ENCODE measurements at regions not wholly inside any gene's neighbourhood (a gene's known extent, or its start where the extent isn't known, plus 50 kb on each side); places are given as distances from the start of the nearest gene placed in this dataset.
"Not testable (repeated sequence)": the region's sequence is repeated elsewhere in the genome, so short reads cannot be mapped to it uniquely, and the experiment has no call there.

DNA sequence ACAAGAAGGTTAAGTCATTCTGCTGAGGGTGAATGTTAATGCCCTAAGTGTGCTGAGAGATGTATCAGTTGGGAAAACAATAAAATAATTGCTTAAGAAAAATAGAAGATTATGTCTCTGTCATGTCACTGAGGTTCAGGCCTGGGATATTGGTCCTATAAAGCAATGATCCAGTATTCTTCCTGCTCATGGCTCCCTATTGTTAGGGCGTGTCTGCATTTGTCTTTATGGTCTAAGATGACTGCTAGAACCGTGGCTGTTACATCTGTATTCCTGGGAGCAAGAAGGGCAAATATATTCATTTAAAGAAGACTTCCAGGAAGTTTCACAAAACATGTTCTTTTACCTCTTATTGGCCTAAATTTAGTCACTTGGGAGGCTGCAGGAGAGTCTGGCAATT lies 125.0 kb downstream of the KCNE4 start:
- DNase-seq (ENCODE audit: extremely low read depth, low read depth): no peak

GRCh38 chr2:223180463-223180862 lies 128.5 kb downstream of the KCNE4 start:
- no peak for DNase-seq (ENCODE audit: extremely low read depth, low read depth)

GRCh38 chr2:223181561-223181960 lies 129.6 kb downstream of the KCNE4 start:
- no peak for DNase-seq (ENCODE audit: extremely low read depth, low read depth)

GRCh38 chr2:223182356-223182755 lies 130.4 kb downstream of the KCNE4 start:
- DNase-seq (ENCODE audit: extremely low read depth, low read depth): no peak

DNA sequence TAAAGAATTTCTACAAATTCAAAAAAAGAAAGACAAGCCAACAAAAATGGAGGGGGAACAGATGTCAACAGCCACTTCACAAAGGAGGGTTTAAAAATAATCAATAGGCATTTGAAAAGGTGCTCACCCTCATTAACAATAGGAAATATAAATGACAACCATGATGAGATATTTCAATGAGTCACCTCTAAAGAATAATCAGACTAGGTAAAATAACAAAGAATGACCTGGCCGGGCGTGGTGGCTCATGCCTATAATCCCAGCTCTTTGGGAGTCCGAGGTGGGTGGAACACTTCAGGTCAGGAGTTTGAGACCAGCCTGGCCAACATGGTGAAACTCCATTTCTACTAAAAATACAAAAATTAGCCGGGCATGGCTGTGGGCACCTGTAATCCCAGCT lies 133.6 kb downstream of the KCNE4 start:
- no peak for DNase-seq (ENCODE audit: extremely low read depth, low read depth)

DNA sequence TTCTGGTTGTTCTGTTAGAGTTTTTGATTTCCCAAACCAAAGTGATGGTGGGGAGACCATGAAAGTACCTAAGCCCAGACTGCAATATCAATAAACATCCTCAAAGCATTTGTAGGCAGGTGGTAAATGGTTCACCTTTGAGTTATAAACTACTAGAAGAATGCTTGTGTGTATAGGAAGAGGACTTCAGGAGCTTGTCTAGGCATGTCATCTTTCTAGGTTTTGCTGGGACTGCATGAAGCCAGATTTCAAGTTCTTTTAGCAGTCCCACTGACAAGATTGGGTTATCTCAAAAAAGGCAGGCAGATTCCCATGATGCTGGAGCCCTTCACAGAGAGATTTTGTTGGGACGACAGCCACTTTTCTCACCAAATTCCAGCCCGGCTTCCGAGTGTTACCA lies 135.3 kb downstream of the KCNE4 start:
- DNase-seq (ENCODE audit: extremely low read depth, low read depth): no peak

DNA sequence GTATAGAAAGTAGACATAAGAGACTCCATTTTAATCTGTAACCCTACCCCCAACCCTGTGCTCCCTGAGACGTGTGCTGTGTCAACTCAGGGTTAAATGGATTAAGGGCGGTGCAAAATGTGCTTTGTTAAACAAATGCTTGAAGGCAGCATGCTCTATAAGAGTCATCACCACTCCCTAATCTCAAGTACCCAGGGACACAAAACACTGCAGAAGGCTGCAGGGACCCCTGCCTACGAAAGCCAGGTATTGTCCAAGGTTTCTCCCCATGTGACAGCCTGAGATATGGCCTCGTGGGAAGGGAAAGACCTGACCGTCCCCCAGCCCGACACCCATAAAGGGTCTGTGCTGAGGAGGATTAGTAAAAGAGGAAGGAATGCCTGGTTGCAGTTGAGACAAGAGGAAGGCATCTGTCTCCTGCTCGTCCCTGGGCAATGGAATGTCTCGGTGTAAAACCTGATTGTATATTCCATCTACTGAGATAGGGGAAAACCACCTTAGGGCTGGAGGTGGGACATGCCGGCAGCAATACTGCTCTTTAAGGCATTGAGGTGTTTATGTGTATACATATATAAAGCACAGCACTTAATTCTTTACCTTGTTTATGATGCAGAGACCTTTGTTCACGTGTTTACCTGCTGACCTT lies 138.7 kb downstream of the KCNE4 start:
- DNase-seq (ENCODE audit: extremely low read depth, low read depth): not testable (repeated sequence)

GRCh38 chr2:223196331-223196730 lies 144.3 kb downstream of the KCNE4 start:
- no peak for DNase-seq (ENCODE audit: extremely low read depth, low read depth)

DNA sequence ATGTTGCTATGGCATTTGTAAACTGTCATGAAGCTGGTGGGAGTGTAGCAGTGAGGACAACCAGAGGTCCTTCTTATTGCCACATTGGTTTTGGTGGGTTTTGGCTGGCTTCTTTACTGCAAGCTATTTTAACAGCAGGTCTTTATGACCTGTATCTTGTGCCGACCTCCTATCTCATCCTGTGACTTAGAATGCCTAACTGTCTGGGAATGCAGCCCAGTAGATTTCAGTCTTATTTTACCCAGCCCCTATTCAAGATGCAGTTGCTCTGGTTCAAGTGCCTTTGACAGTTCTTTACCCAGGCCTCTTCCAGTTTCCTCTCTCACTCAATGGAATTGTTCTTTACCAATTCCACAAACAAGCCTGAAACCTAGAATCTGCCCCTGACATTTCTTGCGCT lies 145.1 kb downstream of the KCNE4 start:
- DNase-seq (ENCODE audit: extremely low read depth, low read depth): no peak

DNA sequence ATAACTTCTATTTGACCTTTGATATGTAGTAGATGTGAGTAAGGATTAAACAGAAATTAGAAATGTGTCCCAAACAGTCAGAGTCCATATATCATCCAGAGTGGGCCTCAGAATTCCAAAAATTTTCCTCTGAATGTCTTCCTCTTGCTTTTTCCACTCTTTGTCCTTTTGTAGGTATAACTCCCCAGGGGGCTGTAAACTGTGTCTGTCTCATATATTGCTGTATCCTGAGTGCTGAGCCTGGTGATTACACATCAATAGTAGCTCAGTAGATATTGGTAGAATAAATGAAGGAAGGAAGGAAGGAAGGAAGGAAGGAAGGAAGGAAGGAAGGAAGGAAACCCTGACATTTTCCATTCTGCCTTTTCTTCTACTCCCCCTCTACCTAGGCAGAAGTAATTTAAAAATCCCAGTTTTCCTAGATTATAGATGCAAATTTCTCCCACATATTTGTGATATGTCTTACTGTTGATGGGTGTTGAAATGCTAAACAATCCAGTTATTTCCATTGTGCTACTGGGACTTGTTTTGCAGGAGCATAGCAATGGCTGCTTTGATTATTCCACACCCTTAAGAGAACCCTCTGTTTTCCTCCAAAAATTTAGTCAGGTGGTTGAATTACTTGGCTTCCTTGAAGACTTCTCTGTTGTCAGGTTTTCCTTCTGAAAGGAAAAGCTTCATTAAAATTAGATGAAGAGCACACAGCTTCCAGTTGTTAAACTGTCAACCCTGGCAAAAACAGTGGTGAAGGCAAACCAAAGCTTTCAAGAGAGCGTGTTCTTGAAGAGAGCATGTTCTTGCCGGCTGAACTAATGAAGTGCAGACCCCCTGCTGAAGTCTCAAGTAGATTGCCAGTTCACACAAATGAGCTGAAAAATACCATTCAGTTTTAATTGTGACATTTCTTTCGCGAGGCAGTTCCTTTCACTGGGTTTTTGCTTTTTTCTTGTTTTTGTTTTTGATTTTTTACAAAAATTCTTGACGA lies 147.8 kb downstream of the KCNE4 start:
- no peak for DNase-seq (ENCODE audit: extremely low read depth, low read depth)

DNA sequence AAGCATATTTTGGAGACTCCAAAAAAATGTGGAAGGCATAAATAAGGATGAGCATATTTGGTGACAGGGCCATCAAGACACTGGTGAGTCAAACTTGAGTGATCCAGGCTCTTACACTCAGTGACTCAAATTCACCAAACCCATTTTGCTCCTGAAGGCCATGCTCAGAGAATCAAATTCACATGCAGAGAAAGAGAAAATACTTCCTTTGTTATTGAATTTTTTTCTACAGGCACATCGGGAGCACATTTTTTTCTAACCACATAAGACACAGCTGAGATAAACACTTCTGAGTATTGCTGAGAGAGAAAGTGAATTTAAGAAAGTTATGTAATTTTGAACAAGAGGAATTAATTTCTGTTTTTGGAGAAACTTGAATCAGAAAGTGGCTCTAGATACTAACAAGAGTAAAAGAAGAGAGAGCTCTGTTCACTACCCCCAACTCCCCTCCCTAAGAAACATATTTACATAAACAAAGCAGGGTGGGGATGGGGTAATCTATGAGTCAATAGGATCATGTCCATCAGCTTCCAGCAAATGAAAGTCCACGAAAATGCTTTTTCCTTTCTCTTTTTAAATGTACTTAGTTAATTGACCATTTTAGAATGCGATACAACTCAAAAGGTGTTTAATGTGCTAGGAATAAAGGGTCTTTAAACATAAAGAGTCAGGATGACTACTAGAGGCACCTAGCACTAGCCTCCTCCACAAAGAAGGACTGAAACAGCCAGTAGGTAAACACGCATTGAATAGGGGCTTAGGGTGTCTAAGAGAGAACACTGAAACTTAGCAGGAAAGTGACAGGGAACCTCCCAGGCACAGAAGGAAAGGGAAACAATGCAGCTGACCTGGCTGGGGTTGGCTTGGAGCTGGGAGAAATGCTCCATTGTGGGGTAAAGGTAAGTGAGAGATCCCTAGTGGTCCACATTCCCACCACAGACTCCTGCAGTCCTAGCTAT lies 152.3 kb downstream of the KCNE4 start:
- no peak for DNase-seq (ENCODE audit: extremely low read depth, low read depth)

DNA sequence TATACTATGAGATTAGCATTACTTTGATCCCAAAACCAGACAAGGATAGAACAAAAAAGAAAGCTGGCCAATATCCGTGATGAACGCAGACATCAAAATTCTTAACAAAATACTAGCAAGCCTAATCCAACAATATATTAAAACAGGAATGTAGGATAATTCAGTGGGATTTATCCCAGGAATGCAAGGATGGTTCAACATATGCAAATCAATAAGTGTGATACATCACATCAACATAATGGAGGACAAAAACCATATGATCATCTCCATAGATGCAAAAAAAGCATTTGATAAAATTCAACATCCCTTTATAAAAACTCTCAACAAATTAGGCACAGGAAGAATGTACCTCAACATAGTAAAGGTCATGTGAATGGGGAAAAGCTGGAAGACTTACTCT lies 158.5 kb downstream of the KCNE4 start:
- DNase-seq (ENCODE audit: extremely low read depth, low read depth): no peak

- DNase-seq (ENCODE audit: extremely low read depth, low read depth): no peak
Measured at GRCh38 chr2:223214394-223215253, 162.6 kb downstream of the KCNE4 start.

GRCh38 chr2:223215254-223215516 lies 163.2 kb downstream of the KCNE4 start:
- DNase-seq (ENCODE audit: extremely low read depth, low read depth): no peak

DNA sequence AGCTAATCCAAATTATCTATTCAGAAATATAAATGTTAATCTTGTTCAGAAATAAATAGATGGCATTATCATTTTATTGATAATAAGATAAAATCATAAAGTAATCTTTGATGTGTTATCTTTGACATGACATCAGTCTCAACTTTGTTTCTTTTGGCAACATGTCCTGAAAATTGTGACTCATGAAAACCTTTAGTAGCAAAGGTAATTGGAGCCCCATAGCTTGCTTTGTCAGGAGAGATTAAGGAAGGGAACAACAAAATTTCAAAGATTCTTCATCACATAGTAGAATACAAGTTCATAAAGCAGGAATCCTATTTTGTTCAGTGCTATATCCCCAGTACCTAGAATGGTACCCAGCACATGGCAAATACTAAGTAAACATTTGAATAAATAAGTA lies 165.4 kb downstream of the KCNE4 start:
- peak; percentile 14 for DNase-seq (ENCODE audit: extremely low read depth, low read depth)

DNA sequence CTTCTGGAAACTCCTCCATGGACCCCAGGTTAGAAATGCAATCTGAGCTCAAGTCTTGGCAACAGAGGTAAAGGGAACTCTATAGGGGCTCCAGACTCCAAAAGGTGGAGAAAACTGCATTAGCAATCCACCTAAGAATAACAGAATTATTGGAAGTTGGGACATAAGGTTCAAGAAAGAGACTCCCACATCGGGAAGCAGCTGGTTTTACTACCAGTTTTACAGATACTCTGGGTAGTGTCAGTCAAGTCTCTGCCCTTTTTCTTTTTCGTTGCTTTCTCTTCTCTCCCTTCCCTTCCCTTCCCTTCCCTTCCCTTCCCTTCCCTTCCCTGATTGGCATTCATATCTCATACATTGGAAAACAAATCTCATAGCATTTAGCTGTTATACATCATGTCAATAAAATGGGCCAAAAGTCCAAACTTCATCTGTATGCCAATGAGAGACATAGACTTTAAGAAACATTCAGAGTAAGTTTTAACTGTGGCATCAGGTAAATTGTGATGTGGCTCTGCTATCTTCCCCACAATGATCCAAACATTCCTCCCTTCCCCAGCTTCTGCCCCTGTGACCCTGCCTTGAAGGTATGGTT lies 166.7 kb downstream of the KCNE4 start:
- no peak for DNase-seq (ENCODE audit: extremely low read depth, low read depth)

GRCh38 chr2:223219872-223220657 lies 168.1 kb downstream of the KCNE4 start:
- no peak for DNase-seq (ENCODE audit: extremely low read depth, low read depth)

DNA sequence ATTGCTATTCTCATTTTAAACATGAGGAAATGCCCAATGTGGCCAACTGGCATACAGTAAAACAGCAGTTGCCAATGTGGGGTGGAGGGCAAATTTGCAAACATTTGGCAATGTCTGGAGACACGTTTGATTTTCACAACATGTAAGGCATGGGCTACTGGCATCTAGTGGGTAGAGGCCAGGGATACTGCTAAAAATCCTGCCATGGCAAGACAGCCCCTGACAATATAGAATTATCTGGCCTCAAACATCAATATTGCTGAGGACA lies 168.6 kb downstream of the KCNE4 start:
- DNase-seq (ENCODE audit: extremely low read depth, low read depth): no peak

GRCh38 chr2:223221139-223221835 lies 169.3 kb downstream of the KCNE4 start:
- peak; percentile 9 for DNase-seq (ENCODE audit: extremely low read depth, low read depth)

All from NCI-H460 (cell line).